Naive thymus-derived CD4-positive, alpha-beta T cell (primary cell): ENCODE measurements at regions not wholly inside any gene's neighbourhood (a gene's known extent, or its start where the extent isn't known, plus 50 kb on each side); places are given as distances from the start of the nearest gene placed in this dataset.
"Not testable (repeated sequence)": the region's sequence is repeated elsewhere in the genome, so short reads cannot be mapped to it uniquely, and the experiment has no call there.

Experiments
- ATAC-seq: fragments of 150-1000 bp; cut with Tn5 transposase; 2 replicates; pipeline ENCODE4 v1.10.0; 2021; ENCODE audit warnings: mild to moderate bottlenecking, moderate library complexity
- CTCF ChIA-PET: fragments of 350-600 bp; sonication (Branson Sonifier 250); formaldehyde crosslinking; loops from one replicate; lab custom pipeline; 2021; ENCODE audit warnings: antibody characterized with exemption; lab: Charles Lee
- POLR2A ChIA-PET: fragments of 350-600 bp; sonication (Branson Sonifier 250); formaldehyde crosslinking; loops from one replicate; lab custom pipeline; 2021; ENCODE audit warnings: antibody characterized with exemption, inconsistent platforms; lab: Charles Lee
- DNase-seq, 9 donors: peaks; one replicate each; pipeline versions ENCODE4 v3.0.0 to v3.0.0-alpha.2; 2020 to 2022; ENCODE audit warnings: mixed read lengths in 1 of 9
- H3K27ac ChIP-seq: one replicate; pipeline ENCODE4 v1.7.0; 2013; ENCODE audit warnings: mild to moderate bottlenecking, low read depth, low read length, moderate library complexity
- H3K27me3 ChIP-seq, 2 donors: one replicate each; pipeline ENCODE4 v1.7.0; 2013; ENCODE audit warnings: low read length in 2 of 2, mild to moderate bottlenecking in 2 of 2, moderate library complexity in 2 of 2; ENCODE audit not compliant: control insufficient read depth in 2 of 2, insufficient read depth in 2 of 2
- H3K36me3 ChIP-seq, 3 experiments: 1 replicate in 2 of 3; 2 replicates in 1 of 3; pipeline ENCODE4 v1.7.0; 2013; ENCODE audit warnings: low read length in 3 of 3, mild to moderate bottlenecking in 3 of 3, moderate library complexity in 1 of 3; ENCODE audit not compliant: insufficient read depth in 3 of 3, control insufficient read depth in 2 of 3
- H3K4me1 ChIP-seq, 2 donors: one replicate each; pipeline ENCODE4 v1.7.0; 2013; ENCODE audit warnings: low read length in 2 of 2, mild to moderate bottlenecking in 2 of 2, moderate library complexity in 1 of 2; ENCODE audit not compliant: control insufficient read depth in 2 of 2, insufficient read depth in 2 of 2
- H3K4me3 ChIP-seq: 2 replicates; pipeline ENCODE4 v1.7.0; 2013; ENCODE audit warnings: mild to moderate bottlenecking, low read length
- H3K9me3 ChIP-seq, 3 experiments: 1 replicate in 2 of 3; 2 replicates in 1 of 3; pipeline ENCODE4 v1.7.0; 2013; ENCODE audit warnings: low read length in 3 of 3; ENCODE audit not compliant: control insufficient read depth in 2 of 3
- H3K27ac Mint-ChIP-seq, 9 donors: one replicate each; pipeline ENCODE4 v1.8.0; 2020 to 2022; ENCODE audit warnings: mixed read lengths in 9 of 9, mild to moderate bottlenecking in 8 of 9, moderate library complexity in 5 of 9, inconsistent platforms in 2 of 9
- H3K27me3 Mint-ChIP-seq, 5 donors: one replicate each; pipeline ENCODE4 v1.8.0; 2021 to 2022; ENCODE audit warnings: mixed read lengths in 5 of 5, mild to moderate bottlenecking in 1 of 5
- H3K36me3 Mint-ChIP-seq, 5 donors: one replicate each; pipeline ENCODE4 v1.8.0; 2020 to 2022; ENCODE audit warnings: mixed read lengths in 5 of 5, mild to moderate bottlenecking in 3 of 5, inconsistent platforms in 1 of 5
- H3K4me1 Mint-ChIP-seq, 7 donors: one replicate each; pipeline ENCODE4 v1.8.0; 2020 to 2022; ENCODE audit warnings: mixed read lengths in 7 of 7, mild to moderate bottlenecking in 3 of 7, inconsistent platforms in 1 of 7
- H3K4me3 Mint-ChIP-seq, 10 donors: one replicate each; pipeline ENCODE4 v1.8.0; 2020 to 2022; ENCODE audit warnings: mild to moderate bottlenecking in 10 of 10, mixed read lengths in 10 of 10, moderate library complexity in 6 of 10, inconsistent platforms in 2 of 10
- H3K9me3 Mint-ChIP-seq, 11 donors: one replicate each; pipeline ENCODE4 v1.8.0; 2020 to 2022; ENCODE audit warnings: mixed read lengths in 11 of 11, mild to moderate bottlenecking in 4 of 11, inconsistent platforms in 1 of 11, moderate library complexity in 1 of 11
- intact Hi-C, 2 donors: fragments of 100-400 bp; cut with micrococcal nuclease; formaldehyde crosslinking; loops; one replicate each; pipeline ENCODE4 v1.15.1; 2023

- DNase-seq: no peak
- ChIA-PET CTCF (no interaction called here), POLR2A (no interaction called here)
- Mint-ChIP-seq H3K36me3 (no peaks in the 10 kb centered on the region), H3K4me3 (no peak overlapping the region), H3K4me1 (no peaks in the 10 kb centered on the region), H3K9me3 (peaks cover 0 to 7% (median under 1%) of the 10 kb centered on the region in 11 donors), H3K27me3 (no peaks in the 10 kb centered on the region), H3K27ac (no peak overlapping the region)
- Histone ChIP-seq H3K27ac (no peak overlapping the region), H3K9me3 (no peaks in the 10 kb centered on the region), H3K4me1 (no peaks in the 10 kb centered on the region), H3K4me3 (no peak overlapping the region), H3K27me3 (no peaks in the 10 kb centered on the region), H3K36me3 (no peaks in the 10 kb centered on the region)
- ATAC-seq: no peak
- intact Hi-C loops: no loop called here
Measured at GRCh38 chr4:126647320-126647719, 985.4 kb upstream of the INTU start.

DNA sequence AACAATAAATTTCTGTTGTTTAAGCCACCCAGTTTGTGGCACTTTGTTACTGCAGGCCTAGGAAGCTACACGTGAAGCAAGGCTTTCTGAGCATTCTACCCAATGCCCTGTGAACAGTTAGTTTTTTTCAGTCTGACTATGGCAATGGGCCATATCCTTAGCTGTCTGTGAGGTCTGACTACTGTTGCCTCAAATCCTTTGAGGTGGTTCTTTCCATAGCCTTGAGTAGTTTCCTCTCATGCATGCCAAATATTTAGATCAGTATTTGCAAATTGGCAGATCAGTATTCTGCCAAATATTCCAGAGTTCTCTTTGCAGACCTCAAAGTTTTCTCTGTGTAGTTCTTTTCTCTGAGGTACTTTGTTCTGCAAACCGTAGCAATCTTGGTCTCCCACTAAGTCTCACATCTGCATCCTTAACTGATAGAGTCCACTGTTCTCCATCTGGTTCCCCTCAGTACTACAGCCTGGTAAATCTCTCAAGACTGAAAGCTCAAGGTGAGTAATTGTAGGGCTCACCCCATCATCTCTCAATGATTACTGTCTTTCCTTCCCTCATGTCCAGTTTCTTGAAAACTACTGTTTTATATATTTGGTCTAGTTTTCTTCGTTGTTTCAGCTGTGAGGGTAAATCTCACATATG is 984.9 kb upstream of the INTU start:
- H3K27me3 Mint-ChIP-seq: no peaks in the 10 kb centered on the region
- CTCF ChIA-PET: no interaction called here
- peaks cover 0 to 4% (median 0%) of the 10 kb centered on the region in 11 donors for H3K9me3 Mint-ChIP-seq
- Histone ChIP-seq H3K27ac (no peak overlapping the region), H3K27me3 (no peaks in the 10 kb centered on the region), H3K4me3 (no peak overlapping the region), H3K36me3 (no peaks in the 10 kb centered on the region), H3K9me3 (no peaks in the 10 kb centered on the region), H3K4me1 (no peaks in the 10 kb centered on the region)
- H3K36me3 Mint-ChIP-seq: no peaks in the 10 kb centered on the region
- H3K27ac Mint-ChIP-seq: no peak overlapping the region
- no peak for ATAC-seq
- DNase-seq: no peak
- POLR2A ChIA-PET: no interaction called here
- no peak overlapping the region for H3K4me3 Mint-ChIP-seq
- no peaks in the 10 kb centered on the region for H3K4me1 Mint-ChIP-seq
- intact Hi-C loops: no loop called here

- no peaks in the 10 kb centered on the region for H3K9me3 ChIP-seq
- H3K9me3 Mint-ChIP-seq: peaks cover 0 to 2% (median 0%) of the 10 kb centered on the region in 11 donors
- no peaks in the 10 kb centered on the region for H3K27me3 ChIP-seq
- ATAC-seq (no peak), DNase-seq (no peak)
- H3K27ac ChIP-seq: no peak overlapping the region
- H3K36me3 ChIP-seq: no peaks in the 10 kb centered on the region
- ChIA-PET CTCF (no interaction called here), POLR2A (no interaction called here)
- no peaks in the 10 kb centered on the region for H3K36me3 Mint-ChIP-seq
- no peaks in the 10 kb centered on the region for H3K4me1 ChIP-seq
- H3K4me1 Mint-ChIP-seq: no peaks in the 10 kb centered on the region
- H3K27ac Mint-ChIP-seq: no peak overlapping the region
- intact Hi-C loops: no loop called here
- no peaks in the 10 kb centered on the region for H3K27me3 Mint-ChIP-seq
- H3K4me3 Mint-ChIP-seq: no peak overlapping the region
- no peak overlapping the region for H3K4me3 ChIP-seq
Measured at GRCh38 chr4:126658411-126658810, 974.3 kb upstream of the INTU start.

DNA sequence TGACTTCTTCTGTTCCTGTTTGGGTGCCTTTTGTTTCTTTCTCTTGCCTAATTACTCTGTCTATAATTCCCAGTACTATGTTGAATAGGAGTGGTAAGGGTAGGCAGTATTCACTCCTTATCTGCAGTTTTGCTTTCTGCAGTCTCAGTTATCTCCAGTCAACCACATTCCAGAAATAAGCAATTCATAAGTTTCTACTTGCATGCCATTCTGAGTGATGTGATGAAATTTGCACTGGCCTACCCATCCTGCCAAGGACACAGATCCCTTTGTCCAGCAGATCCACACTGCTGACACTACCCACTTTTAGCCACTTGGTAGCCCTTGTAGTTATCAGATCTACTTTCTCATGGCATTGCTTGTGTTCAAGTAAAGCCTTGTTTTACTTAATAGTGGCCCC is 971.6 kb upstream of the INTU start:
- Histone ChIP-seq H3K27me3 (no peaks in the 10 kb centered on the region), H3K27ac (no peak overlapping the region), H3K4me3 (no peak overlapping the region), H3K4me1 (no peaks in the 10 kb centered on the region), H3K9me3 (no peaks in the 10 kb centered on the region), H3K36me3 (no peaks in the 10 kb centered on the region)
- Mint-ChIP-seq H3K27me3 (no peaks in the 10 kb centered on the region), H3K4me3 (no peak overlapping the region), H3K4me1 (no peaks in the 10 kb centered on the region), H3K9me3 (peaks cover 0 to 2% (median 0%) of the 10 kb centered on the region in 11 donors), H3K36me3 (no peaks in the 10 kb centered on the region), H3K27ac (no peak overlapping the region)
- DNase-seq (no peak), ATAC-seq (no peak)
- ChIA-PET POLR2A (no interaction called here), CTCF (no interaction called here)
- intact Hi-C loops: no loop called here

DNA sequence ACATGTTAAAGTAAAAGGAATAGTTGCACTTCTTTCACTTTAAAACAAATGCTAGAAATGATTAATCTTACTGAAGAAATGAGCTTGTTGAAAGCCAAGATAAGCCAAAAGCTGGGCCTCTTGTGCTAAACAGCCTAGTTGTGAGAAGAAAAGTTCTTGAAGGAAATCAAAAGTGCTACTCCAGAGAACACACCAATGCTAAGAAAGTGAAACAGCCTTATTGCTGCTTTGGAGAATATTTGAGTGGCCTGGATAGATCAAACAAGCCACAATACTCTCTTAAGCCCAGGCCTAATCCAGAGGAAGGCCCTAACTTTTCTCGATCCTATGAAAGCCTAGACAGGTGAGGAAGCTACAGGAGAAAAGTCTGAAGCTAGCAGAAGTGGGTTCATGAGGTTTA is 967.9 kb upstream of the INTU start:
- H3K9me3 ChIP-seq: no peaks in the 10 kb centered on the region

DNA sequence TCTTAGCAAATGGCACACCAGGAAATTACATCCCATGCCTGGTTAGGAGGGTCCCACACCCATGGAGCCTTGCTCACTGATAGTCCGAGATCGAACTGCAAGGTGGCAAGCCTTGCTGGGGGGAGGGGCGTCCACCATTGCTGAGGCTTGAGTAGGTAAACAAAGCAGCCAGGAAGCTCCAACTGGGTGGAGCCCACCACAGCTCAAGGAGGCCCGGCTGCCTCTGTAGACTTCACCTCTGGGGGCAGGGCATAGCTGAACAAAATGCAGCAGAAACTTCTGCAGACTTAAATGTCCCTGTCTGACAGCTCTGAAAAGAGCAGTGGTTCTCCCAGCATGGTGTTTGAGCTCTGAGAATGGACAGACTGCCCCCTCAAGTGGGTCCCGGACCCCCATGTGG is 962.7 kb upstream of the INTU start:
- DNase-seq, H3K27me3 Mint-ChIP-seq, H3K4me1 ChIP-seq, POLR2A ChIA-PET, H3K4me1 Mint-ChIP-seq, H3K36me3 ChIP-seq, H3K9me3 ChIP-seq, CTCF ChIA-PET, H3K27me3 ChIP-seq, H3K4me3 ChIP-seq, ATAC-seq, H3K4me3 Mint-ChIP-seq, intact Hi-C loops, H3K36me3 Mint-ChIP-seq, H3K27ac ChIP-seq, H3K27ac Mint-ChIP-seq: not testable (repeated sequence)
- H3K9me3 Mint-ChIP-seq: peaks cover 0 to 13% (median 8%) of the 10 kb centered on the region in 11 donors

More for the DNA sequence above, 967.9 kb upstream of the INTU start:
- Mint-ChIP-seq H3K36me3 (no peaks in the 10 kb centered on the region), H3K27me3 (no peaks in the 10 kb centered on the region), H3K27ac (no peak overlapping the region), H3K9me3 (peaks cover 0 to 3% (median 0%) of the 10 kb centered on the region in 11 donors), H3K4me1 (no peaks in the 10 kb centered on the region), H3K4me3 (no peak overlapping the region)
- POLR2A ChIA-PET: no interaction called here
- H3K4me3 ChIP-seq: no peak overlapping the region
- CTCF ChIA-PET: no interaction called here
- no peaks in the 10 kb centered on the region for H3K36me3 ChIP-seq
- H3K27me3 ChIP-seq: no peaks in the 10 kb centered on the region
- intact Hi-C loops: no loop called here
- ATAC-seq: no peak
- DNase-seq: no peak
- H3K27ac ChIP-seq: no peak overlapping the region
- H3K4me1 ChIP-seq: no peaks in the 10 kb centered on the region

GRCh38 chr4:126678618-126679017 is 954.1 kb upstream of the INTU start:
- POLR2A ChIA-PET: no interaction called here
- peaks cover 0 to 15% (median 2%) of the 10 kb centered on the region in 11 donors for H3K9me3 Mint-ChIP-seq
- H3K36me3 Mint-ChIP-seq: no peaks in the 10 kb centered on the region
- Histone ChIP-seq H3K27ac (no peak overlapping the region), H3K36me3 (no peaks in the 10 kb centered on the region), H3K9me3 (no peaks in the 10 kb centered on the region), H3K27me3 (no peaks in the 10 kb centered on the region), H3K4me3 (no peak overlapping the region), H3K4me1 (no peaks in the 10 kb centered on the region)
- CTCF ChIA-PET: no interaction called here
- DNase-seq (no peak), ATAC-seq (no peak)
- no peak overlapping the region for H3K27ac Mint-ChIP-seq
- no peaks in the 10 kb centered on the region for H3K4me1 Mint-ChIP-seq
- intact Hi-C loops: no loop called here
- no peak overlapping the region for H3K4me3 Mint-ChIP-seq
- H3K27me3 Mint-ChIP-seq: no peaks in the 10 kb centered on the region
